Stomach (tissue), 8 donors: ENCODE measurements at regions not wholly inside any gene's neighbourhood (a gene's known extent, or its start where the extent isn't known, plus 50 kb on each side); places are given as distances from the start of the nearest gene placed in this dataset.

ENCODE experiments used
- DNase-seq, 2 donors: peaks; one replicate each; pipeline versions ENCODE4 v3.0.0 to v3.0.0-alpha.2; 2013 to 2019
- H3K27ac ChIP-seq, 5 donors: fragments of 200-600 bp in 4 of 5; sonication (generic) in 4 of 5; one replicate each; pipeline ENCODE4 v1.5.1; 2013 to 2019; ENCODE audit warnings: mild to moderate bottlenecking in 1 of 5, moderate library complexity in 1 of 5
- H3K27me3 ChIP-seq, 3 donors: fragments of 200-600 bp; sonication (generic); one replicate each; pipeline ENCODE4 v1.5.1; 2017 to 2019; ENCODE audit warnings: mixed run types in 1 of 3
- H3K36me3 ChIP-seq, 4 donors: fragments of 200-600 bp; sonication (generic); 1 replicate in 3 of 4; 2 replicates in 1 of 4; pipeline ENCODE4 v1.5.1; 2016 to 2019
- H3K4me1 ChIP-seq, 4 donors: fragments of 200-600 bp; sonication (generic); one replicate each; pipeline ENCODE4 v1.5.1; 2016 to 2019
- H3K4me3 ChIP-seq, 4 donors: fragments of 200-600 bp; sonication (generic) in 3 of 4; one replicate each; pipeline ENCODE4 v1.5.1; 2016 to 2019; ENCODE audit warnings: mild to moderate bottlenecking in 1 of 4
- H3K9me3 ChIP-seq, 4 donors: fragments of 200-600 bp; sonication (generic); one replicate each; pipeline ENCODE4 v1.5.1; 2016 to 2019
- CTCF ChIP-seq, 7 experiments: fragments of 450-650 bp in 4 of 7; fragments of 200-600 bp in 3 of 7; sonication (generic) in 3 of 7; IDR thresholded peaks; one replicate each; pipeline ENCODE4 v1.5.1; 2016 to 2019; ENCODE audit warnings: antibody characterized with exemption in 7 of 7, control low read depth in 2 of 7, mild to moderate bottlenecking in 1 of 7
- EP300 ChIP-seq: sonication (generic); formaldehyde crosslinking; IDR thresholded peaks from one replicate; pipeline ENCODE4 v1.6.1; 2017; ENCODE audit warnings: antibody characterized with exemption
- POLR2A ChIP-seq, 4 donors: fragments of 450-650 bp; IDR thresholded peaks; one replicate each; pipeline ENCODE4 v1.6.1; 2016; ENCODE audit warnings: antibody characterized with exemption in 4 of 4, control low read depth in 2 of 4, mild to moderate bottlenecking in 1 of 4, moderate library complexity in 1 of 4
- POLR2AphosphoS5 ChIP-seq, 3 donors: sonication (generic); formaldehyde crosslinking; IDR thresholded peaks; one replicate each; pipeline ENCODE4 v1.6.1; 2016; ENCODE audit warnings: antibody characterized with exemption in 3 of 3
- WGBS, 5 donors: extraction: QIAGEN DNeasy Blood & Tissue Kit in 3 of 5; methylation state at CpG; one replicate each; pipeline versions ENCODE4 v1.1.5 to v1.1.7; 2013 to 2018; 5-methylcytosine and 5-hydroxymethylcytosine counted together
- intact Hi-C: fragments of 100-400 bp; cut with DNase I; formaldehyde crosslinking; loops from one replicate; pipeline ENCODE4 v1.15.1; 2023; ENCODE audit warnings: low total_unique reads
- donor health status: healthy with polysubstance abuse.
- donor health status: Bipolar disorder and iron deficiency.
- donor health status: healthy.

- 69 to 89% (median 81%) methylated on average over 1 of the region's 1 CpG for WGBS, 5 donors
- intact Hi-C loops: no loop called here
- DNase-seq: no peak
- Histone ChIP-seq H3K27ac (no peak overlapping the region), H3K9me3 (no peaks in the 10 kb centered on the region), H3K4me3 (no peak overlapping the region), H3K36me3 (no peaks in the 10 kb centered on the region), H3K27me3 (no peaks in the 10 kb centered on the region), H3K4me1 (no peaks in the 10 kb centered on the region)
- TF ChIP-seq CTCF (IDR thresholded peaks at IDR 0.05): no peak
Measured at GRCh38 chr2:144695657-144696056, 175.7 kb upstream of the ZEB2 start.

- Histone ChIP-seq H3K27me3 (no peaks in the 10 kb centered on the region), H3K27ac (no peak overlapping the region)
- intact Hi-C loops: no loop called here
Measured at GRCh38 chr2:144694456-144694855, 174.5 kb upstream of the ZEB2 start.

GRCh38 chr2:144693179-144693578, 173.3 kb upstream of the ZEB2 start:
- TF ChIP-seq POLR2A (IDR thresholded peaks at IDR 0.05) (no peak), CTCF (IDR thresholded peaks at IDR 0.05) (no peak), EP300 (no peak), POLR2AphosphoS5 (IDR thresholded peaks at IDR 0.05) (no peak)
- Histone ChIP-seq H3K4me1 (no peaks in the 10 kb centered on the region), H3K9me3 (no peaks in the 10 kb centered on the region), H3K27ac (no peak overlapping the region), H3K27me3 (no peaks in the 10 kb centered on the region), H3K36me3 (no peaks in the 10 kb centered on the region), H3K4me3 (no peak overlapping the region)
- no peak for DNase-seq
- intact Hi-C loops: no loop called here
- WGBS, 5 donors: 83 to 96% (median 92%) methylated on average over 3 of the region's 3 CpGs

More at GRCh38 chr2:144694456-144694855, 174.5 kb upstream of the ZEB2 start:
- no peaks in the 10 kb centered on the region for H3K4me1 ChIP-seq
- DNase-seq: no peak
- H3K4me3 ChIP-seq: no peak overlapping the region
- H3K9me3 ChIP-seq: no peaks in the 10 kb centered on the region
- WGBS, 5 donors: 76 to 100% (median 85%) methylated on average over 1 of the region's 1 CpG
- no peaks in the 10 kb centered on the region for H3K36me3 ChIP-seq
- no peak for TF ChIP-seq CTCF (IDR thresholded peaks at IDR 0.05)
- TF ChIP-seq EP300: no peak
- TF ChIP-seq POLR2A (IDR thresholded peaks at IDR 0.05): no peak

GRCh38 chr2:144692661-144693060, 172.7 kb upstream of the ZEB2 start:
- Histone ChIP-seq H3K27ac (no peak overlapping the region), H3K4me1 (no peaks in the 10 kb centered on the region), H3K4me3 (no peak overlapping the region), H3K36me3 (no peaks in the 10 kb centered on the region), H3K27me3 (no peaks in the 10 kb centered on the region), H3K9me3 (no peaks in the 10 kb centered on the region)
- 64 to 82% (median 71%) methylated on average over 5 of the region's 5 CpGs for WGBS, 5 donors
- no peak for DNase-seq
- TF ChIP-seq POLR2A (IDR thresholded peaks at IDR 0.05) (no peak), CTCF (IDR thresholded peaks at IDR 0.05) (no peak), POLR2AphosphoS5 (IDR thresholded peaks at IDR 0.05) (no peak), EP300 (no peak)
- intact Hi-C loops: no loop called here

GRCh38 chr2:144690771-144691170, 170.9 kb upstream of the ZEB2 start:
- Histone ChIP-seq H3K4me1 (no peaks in the 10 kb centered on the region), H3K4me3 (no peak overlapping the region), H3K27me3 (no peaks in the 10 kb centered on the region), H3K9me3 (no peaks in the 10 kb centered on the region), H3K36me3 (no peaks in the 10 kb centered on the region), H3K27ac (no peak overlapping the region)
- WGBS, 5 donors: 69 to 88% (median 77%) methylated on average over 2 of the region's 2 CpGs
- intact Hi-C loops: no loop called here
- TF ChIP-seq POLR2A (IDR thresholded peaks at IDR 0.05): no peak
- no peak for TF ChIP-seq EP300
- TF ChIP-seq CTCF (IDR thresholded peaks at IDR 0.05): no peak
- DNase-seq: no peak
